Breast epithelium (tissue), 3 donors: ENCODE measurements at regions not wholly inside any gene's neighbourhood (a gene's known extent, or its start where the extent isn't known, plus 50 kb on each side); places are given as distances from the start of the nearest gene placed in this dataset.

ENCODE experiments used
- POLR2AphosphoS5 ChIP-seq, 3 donors: sonication (generic); formaldehyde crosslinking; IDR thresholded peaks; one replicate each; pipeline ENCODE4 v1.6.1; 2017; ENCODE audit warnings: antibody characterized with exemption in 3 of 3
- TF ChIP-seq, protein P1 (sequence below), 3 donors: fragments of 450-650 bp; IDR thresholded peaks; one replicate each; pipeline ENCODE4 v1.5.1; 2016 to 2017; ENCODE audit warnings: antibody characterized with exemption in 3 of 3, mild to moderate bottlenecking in 3 of 3, moderate library complexity in 3 of 3

- no peak for TF ChIP-seq POLR2AphosphoS5 (IDR thresholded peaks at IDR 0.05)
- TF ChIP-seq, protein P1, sequence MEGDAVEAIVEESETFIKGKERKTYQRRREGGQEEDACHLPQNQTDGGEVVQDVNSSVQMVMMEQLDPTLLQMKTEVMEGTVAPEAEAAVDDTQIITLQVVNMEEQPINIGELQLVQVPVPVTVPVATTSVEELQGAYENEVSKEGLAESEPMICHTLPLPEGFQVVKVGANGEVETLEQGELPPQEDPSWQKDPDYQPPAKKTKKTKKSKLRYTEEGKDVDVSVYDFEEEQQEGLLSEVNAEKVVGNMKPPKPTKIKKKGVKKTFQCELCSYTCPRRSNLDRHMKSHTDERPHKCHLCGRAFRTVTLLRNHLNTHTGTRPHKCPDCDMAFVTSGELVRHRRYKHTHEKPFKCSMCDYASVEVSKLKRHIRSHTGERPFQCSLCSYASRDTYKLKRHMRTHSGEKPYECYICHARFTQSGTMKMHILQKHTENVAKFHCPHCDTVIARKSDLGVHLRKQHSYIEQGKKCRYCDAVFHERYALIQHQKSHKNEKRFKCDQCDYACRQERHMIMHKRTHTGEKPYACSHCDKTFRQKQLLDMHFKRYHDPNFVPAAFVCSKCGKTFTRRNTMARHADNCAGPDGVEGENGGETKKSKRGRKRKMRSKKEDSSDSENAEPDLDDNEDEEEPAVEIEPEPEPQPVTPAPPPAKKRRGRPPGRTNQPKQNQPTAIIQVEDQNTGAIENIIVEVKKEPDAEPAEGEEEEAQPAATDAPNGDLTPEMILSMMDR (IDR thresholded peaks at IDR 0.05), result no peak
Measured at GRCh38 chr6:77401231-77401630, 62.1 kb downstream of the HTR1B start.
